Stimulated activated CD8-positive, alpha-beta memory T cell treated with anti-CD3 and anti-CD28 coated beads, Interleukin-12 subunit alpha, Interleukin-12 subunit beta, amount 100 ng/mL, for 1 hour (primary cell): ENCODE measurements at regions not wholly inside any gene's neighbourhood (a gene's known extent, or its start where the extent isn't known, plus 50 kb on each side); places are given as distances from the start of the nearest gene placed in this dataset.

Experiments used
- DNase-seq: peaks from one replicate; pipeline ENCODE4 v3.0.0-alpha.2; 2020; ENCODE audit warnings: low read depth

- no peak for DNase-seq
Observed at GRCh38 chr10:78980354-78980753, 88.4 kb upstream of the ZMIZ1 start.

DNA sequence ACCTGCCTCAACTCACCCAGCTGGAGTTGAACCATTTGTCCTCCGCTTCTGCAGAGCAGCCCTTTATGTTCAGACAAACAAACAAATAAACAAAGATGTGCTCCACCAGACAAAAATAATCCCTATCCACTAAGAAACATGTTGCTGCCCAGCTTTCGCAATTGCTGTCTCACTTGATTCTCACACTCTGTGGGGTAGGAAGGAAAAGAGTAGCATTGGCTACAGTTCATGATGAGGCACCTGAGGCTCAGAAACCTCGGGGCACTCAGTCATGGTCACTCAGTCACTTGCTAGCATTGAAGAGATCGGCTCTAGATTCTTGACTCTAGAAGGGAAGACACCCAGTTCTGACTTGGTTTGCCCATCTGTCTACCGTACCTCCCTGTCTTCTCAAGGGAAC is 88.0 kb upstream of the ZMIZ1 start:
- no peak for DNase-seq

DNA sequence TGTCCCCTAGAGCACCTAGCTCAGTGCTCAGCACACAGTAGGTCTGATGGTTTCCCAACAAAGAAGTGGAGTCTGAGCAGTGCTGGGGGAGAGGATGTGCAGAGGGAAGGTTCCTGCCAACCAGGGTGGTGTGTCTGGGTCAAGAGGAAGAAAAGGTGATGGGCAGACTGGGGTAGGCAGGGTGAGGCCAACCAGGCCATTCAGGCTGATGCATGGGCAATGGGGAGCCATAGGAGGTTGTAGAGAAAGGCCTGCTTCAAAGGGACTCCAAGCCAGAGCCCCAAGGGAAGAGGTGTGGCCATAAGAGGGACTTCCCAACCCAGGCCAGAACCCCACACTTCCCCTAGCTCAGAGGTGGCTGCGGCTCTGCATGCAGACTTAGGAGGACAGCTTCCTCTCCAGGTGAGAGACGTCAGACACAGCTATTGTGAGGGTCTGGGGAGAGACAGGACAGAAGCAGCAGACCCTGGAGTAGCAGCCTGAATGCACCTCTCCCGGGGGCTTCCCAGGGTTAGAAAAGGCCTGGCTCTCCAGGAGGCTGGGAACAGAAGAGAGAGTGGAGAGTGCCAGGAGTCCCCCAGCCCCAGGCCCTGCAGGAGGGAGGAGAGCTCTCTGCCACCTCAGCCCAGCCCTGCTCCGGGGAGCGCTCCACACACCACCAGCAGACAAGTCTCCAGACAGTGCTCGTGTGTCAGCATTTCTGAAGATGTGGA is 87.4 kb upstream of the ZMIZ1 start:
- DNase-seq, result no peak

GRCh38 chr10:78981970-78982281 is 86.8 kb upstream of the ZMIZ1 start:
- DNase-seq, result no peak

DNA sequence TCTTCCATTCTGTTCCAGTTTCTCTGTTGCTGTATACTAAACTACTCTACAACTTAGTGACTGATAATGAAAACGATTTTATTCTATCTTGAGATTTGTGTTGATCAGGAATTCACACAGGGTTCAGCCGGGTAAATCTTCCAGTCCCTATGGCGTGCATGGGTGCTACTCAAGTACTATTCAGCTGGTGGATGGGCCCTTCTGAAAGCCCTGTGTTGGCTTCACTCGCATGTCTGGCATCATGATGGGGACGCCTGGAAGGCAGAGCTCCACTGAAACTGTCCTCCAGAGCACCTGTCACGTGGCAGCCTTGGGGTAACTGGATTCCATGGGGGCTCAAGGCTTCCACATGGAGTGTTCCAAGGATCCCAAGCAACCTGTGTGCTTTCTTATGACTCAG is 86.0 kb upstream of the ZMIZ1 start:
- no peak for DNase-seq

DNA sequence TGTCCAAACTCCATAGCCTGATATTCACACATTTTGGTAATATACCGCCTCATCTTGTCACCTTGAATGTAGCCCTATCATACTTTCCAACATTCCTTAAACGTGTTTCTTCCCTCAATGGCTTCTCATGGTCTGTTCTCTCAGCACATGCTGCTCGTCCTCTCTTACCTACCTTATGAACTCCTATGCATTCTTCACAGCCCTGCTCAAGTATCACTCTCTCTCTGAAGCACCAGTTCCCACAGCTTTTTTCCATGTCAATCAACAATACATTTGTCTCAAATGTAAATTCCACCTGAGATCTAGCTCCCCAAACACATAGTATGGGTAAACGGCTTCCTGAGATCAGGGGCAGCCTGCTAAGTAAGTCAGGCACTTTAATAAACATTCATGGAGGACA is 85.2 kb upstream of the ZMIZ1 start:
- no peak for DNase-seq

DNA sequence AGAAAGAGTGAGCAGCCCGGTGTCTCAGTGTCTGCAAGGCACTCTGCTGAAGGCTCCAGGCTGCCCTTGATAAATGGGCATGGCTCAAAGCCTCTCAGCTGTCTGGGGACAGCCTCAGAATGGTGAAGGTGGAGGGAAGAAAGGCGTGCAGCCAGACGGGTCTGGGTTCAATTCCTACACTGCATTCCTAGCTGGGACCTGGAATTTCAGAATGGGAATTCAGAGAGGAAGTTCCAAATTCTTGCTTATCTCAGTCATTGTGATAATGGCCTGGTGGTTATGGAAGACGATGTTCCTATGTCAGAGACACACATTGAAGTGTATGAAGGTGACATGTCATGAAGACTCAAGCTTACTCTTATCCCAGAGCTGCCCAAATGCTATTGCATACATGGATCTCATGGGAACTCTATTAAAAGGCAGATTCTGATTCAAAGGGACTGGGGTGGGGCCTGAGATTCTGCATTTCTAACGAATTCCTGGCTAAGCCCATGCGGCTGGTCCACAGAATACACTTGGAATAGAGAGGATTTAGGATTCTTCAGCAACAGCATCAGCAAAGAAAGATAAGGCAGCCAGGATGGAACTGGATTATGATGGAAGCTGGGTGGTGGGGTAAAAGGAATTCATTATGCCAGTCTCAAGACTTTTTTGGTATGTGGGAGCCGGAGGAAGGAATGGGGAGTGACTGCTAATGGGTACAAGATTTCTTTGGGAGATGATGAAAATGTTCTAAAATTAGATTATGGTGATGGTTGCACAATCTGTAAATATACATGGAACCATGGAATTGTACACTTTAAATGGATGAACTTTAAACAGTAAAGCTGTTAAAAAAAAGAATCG is 82.6 kb upstream of the ZMIZ1 start:
- no peak for DNase-seq

- no peak for DNase-seq
Observed at GRCh38 chr10:78991187-78991586, 77.6 kb upstream of the ZMIZ1 start.

DNA sequence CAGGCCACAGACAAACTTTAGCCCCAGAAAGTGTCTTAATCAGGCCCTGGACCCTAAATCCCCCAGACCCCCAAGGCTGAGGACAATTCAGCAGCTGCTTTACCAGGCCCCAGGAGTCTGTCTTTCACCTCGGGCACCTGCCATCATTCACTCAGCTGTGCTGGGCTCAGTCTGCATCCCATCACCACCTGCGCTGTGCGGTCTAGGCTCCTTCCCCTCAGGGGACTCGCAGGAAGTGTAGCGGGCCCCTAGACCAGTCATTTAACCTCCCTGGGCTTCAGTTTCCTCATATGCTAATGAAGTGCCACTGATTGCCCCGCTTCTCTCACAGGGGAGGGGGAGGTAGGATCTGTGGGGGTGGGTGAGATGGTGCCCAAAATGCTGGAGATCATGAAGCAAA is 76.4 kb upstream of the ZMIZ1 start:
- DNase-seq, result no peak

GRCh38 chr10:78993261-78993945 is 75.4 kb upstream of the ZMIZ1 start:
- DNase-seq, result no peak

DNA sequence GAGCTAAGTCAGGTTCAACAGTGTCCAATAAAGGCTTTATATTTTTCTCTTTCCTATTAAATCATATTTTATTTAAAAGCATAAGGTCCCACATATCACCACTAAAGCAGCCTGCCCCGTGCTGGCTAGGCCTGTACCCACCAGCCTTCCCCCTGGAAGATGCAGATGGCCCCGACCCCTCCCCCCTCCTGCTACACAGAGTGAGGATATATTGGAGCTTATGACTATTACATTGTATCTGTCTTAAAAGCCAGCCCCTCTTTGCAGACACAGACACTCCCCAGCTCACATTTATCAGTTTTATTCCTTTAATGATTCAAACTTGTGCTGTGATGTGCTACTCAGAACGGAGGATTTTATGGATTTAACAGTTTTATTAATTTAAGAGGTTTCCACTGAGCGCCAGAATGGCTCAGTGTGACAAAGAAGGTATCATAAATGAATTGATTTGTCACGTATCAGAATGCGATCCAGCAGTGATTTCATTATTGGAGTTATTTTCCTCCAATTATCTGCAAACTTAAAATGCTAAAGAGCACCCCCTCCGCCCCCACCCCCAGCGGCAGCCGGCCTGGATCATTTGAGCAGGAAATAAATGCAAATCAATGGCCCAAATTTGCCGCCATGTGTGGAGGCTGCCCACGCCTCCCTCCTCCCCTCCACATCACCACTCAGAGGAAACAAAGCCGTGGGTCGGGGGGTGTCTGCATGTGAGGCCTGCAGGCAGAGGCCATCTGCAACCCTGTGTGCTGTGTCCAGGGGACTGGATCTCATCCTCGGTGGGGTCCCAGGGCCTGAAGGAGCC is 72.6 kb upstream of the ZMIZ1 start:
- no peak for DNase-seq

- no peak for DNase-seq
Observed at GRCh38 chr10:78996792-78997129, 72.0 kb upstream of the ZMIZ1 start.

DNA sequence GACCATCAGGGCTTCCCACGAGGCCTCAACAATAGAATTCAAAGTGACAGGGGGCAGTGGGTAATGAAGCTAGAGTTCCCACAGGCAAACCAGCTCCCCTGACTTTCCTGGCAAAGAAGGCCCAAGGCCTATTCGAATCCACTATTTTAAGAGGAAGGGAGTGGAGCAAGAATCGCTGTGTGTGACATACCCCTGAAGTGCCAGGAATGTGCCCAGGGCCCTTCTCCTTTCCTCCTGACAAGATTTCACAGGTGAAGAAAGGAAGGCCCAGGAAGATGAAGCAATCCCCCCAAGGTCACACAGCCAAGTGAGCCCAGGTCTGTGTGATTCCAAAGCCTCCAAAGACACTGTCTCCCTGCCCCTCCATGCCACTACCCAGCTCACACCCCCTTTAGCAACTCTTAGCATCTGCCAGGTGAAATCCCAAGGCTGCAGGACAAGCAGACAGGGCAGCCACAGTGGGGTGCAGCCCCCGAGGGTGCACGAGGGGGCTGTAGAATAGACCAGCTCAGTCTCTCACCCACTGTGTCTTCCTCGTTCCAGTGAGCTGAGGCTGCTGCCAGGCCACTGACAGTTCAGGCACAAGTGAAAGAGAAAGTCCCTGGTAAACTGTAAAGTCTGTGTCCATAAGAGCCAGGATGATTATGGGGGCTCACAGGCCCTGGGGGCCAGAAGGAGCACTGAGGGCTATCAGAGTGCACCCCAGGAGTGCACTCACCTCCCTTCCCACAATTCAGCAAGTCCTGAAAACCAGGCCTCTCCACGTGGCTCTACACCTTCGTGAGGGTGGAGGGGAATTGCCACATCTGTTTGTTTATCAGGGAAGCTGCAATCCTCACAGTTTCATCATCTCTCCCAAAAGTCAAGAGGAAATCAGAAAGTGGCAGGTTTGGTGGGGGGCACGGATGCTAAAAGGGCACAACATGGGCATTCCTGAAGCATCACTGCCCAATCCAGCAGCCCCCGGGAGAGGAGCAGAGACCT is 70.8 kb upstream of the ZMIZ1 start:
- no peak for DNase-seq

DNA sequence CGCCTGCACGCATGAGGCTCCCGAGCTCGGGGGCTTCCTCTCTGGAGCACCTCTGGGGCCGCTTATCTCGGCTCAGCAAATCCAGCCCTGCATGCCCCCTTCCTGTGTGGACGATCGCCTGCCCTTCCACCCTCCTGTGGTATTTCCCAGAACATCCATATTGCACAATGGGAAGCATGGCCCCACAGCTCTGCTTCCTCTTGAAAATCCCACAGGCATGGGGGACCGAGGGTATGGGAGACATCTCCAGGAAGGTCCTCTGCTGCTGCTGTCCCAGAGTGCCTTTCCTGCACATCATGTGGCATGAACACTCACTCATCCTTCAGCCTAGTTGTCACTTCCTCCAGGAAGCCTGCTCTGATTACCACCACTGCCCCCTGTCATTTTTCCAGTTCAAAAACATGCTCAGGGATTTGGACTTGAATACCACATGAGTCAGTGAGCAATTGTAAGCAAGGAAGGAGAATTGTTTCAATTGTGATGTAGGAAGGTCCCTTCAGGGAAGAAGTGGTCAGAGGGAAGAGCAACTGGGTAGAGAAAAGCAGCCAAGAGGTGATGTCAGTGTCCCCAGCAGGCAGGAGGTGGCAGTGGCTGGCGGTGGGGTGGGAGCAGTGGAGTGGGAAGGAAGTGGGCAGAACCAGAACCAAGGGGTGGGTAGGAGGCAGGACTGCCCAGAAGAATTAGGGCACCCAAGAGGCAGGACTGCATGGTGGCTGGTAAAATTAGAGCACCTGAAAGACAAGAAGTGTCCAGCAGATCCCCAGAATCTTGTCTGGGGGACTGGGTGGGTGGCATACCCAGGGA is 67.5 kb upstream of the ZMIZ1 start:
- DNase-seq, result no peak

- DNase-seq, result no peak
Observed at GRCh38 chr10:79002336-79002735, 66.4 kb upstream of the ZMIZ1 start.

GRCh38 chr10:79003183-79004100 is 65.3 kb upstream of the ZMIZ1 start:
- no peak for DNase-seq

DNA sequence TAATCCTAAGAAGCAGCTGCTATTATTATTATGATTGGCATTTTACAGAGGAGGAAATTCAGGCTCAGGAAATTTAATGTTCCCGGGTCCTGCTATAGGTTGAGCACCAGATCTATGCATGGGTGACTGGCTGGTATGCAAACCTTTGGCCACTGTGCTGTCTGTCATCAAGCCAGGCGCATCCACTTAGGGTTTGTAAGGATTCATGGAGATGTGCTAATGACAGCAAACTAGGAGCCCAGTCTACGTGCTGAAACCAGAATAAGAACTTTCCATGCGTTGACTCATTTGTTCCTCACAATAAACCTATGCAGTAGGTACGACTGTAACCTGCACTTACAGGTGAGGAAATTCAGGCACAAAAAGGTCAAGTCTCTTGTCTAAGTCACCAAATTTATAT is 64.5 kb upstream of the ZMIZ1 start:
- no peak for DNase-seq

GRCh38 chr10:79005126-79005810 is 63.5 kb upstream of the ZMIZ1 start:
- no peak for DNase-seq

DNA sequence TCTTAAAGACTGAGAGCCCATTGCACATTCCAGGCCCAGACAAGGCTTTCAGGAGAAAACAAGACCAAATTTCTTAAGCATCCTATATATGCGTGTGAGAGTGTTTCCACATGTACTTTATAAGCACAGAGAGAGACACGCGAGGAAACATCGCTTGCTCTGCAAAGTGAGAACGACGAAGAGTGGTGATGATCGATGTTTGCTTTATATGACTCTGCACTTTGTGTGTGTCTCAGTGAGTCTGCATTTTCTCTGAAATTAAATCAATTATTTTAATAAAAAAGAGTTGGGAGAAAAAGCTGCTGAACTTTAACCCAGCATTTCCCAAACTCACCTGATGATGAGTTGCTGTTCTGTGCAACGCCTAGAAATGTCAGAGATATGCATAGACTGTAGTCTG is 61.7 kb upstream of the ZMIZ1 start:
- no peak for DNase-seq
